ENCODE measurements at regions not wholly inside any gene's neighbourhood (a gene's known extent, or its start where the extent isn't known, plus 50 kb on each side); places are given as distances from the start of the nearest gene placed in this dataset.
"Not testable (repeated sequence)": the region's sequence is repeated elsewhere in the genome, so short reads cannot be mapped to it uniquely, and the experiment has no call there.

- not testable (repeated sequence) for H3K4me2 ChIP-seq, H3K9me3 ChIP-seq, H3K4me1 ChIP-seq, H4K20me1 ChIP-seq, H3K27ac ChIP-seq, H3K36me3 ChIP-seq, H3K9ac ChIP-seq, H3K4me3 ChIP-seq, H3K27me3 ChIP-seq
These were observed 91.5 kb upstream of the FBXO28 start for GRCh38 chr1:224022249-224022970.

- H3K9ac ChIP-seq, H3K27me3 ChIP-seq, H4K20me1 ChIP-seq, H3K36me3 ChIP-seq, H3K4me3 ChIP-seq, H3K4me2 ChIP-seq, H3K9me3 ChIP-seq, H3K4me1 ChIP-seq, H3K27ac ChIP-seq: not testable (repeated sequence)
These were observed 94.0 kb upstream of the FBXO28 start for GRCh38 chr1:224019866-224020265.

GRCh38 chr1:224015782-224016181, 98.1 kb upstream of the FBXO28 start:
- H3K4me1 ChIP-seq, H3K27ac ChIP-seq, H3K9ac ChIP-seq, H3K4me2 ChIP-seq, H4K20me1 ChIP-seq, H3K27me3 ChIP-seq, H3K4me3 ChIP-seq, H3K36me3 ChIP-seq: not testable (repeated sequence)
- peaks cover 39% of the 10 kb centered on the region for H3K9me3 ChIP-seq

GRCh38 chr1:224014330-224014649, 99.6 kb upstream of the FBXO28 start:
- no peak overlapping the region for H3K9ac ChIP-seq
- H3K9me3 ChIP-seq, result peaks cover 42% of the 10 kb centered on the region
- H4K20me1 ChIP-seq, result no peaks in the 10 kb centered on the region
- H3K4me1 ChIP-seq, result no peaks in the 10 kb centered on the region
- no peak overlapping the region for H3K27ac ChIP-seq
- H3K4me2 ChIP-seq, result no peak overlapping the region
- H3K4me3 ChIP-seq, result no peak overlapping the region
- H3K27me3 ChIP-seq, result no peaks in the 10 kb centered on the region
- TF ChIP-seq Cebpa-rat (IDR thresholded peaks at IDR 0.05), result no peak
- no peaks in the 10 kb centered on the region for H3K36me3 ChIP-seq

- not testable (repeated sequence) for H3K4me1 ChIP-seq, H3K27ac ChIP-seq, H3K9ac ChIP-seq, H3K27me3 ChIP-seq, H3K4me3 ChIP-seq, H3K36me3 ChIP-seq, H4K20me1 ChIP-seq, H3K4me2 ChIP-seq
- peaks cover 45% of the 10 kb centered on the region for H3K9me3 ChIP-seq
These were observed 100.1 kb upstream of the FBXO28 start for GRCh38 chr1:224013626-224014329.

GRCh38 chr1:224012807-224013434, 101.0 kb upstream of the FBXO28 start:
- not testable (repeated sequence) for H3K9ac ChIP-seq, H4K20me1 ChIP-seq, H3K27ac ChIP-seq, H3K4me3 ChIP-seq, H3K36me3 ChIP-seq, H3K4me2 ChIP-seq, H3K27me3 ChIP-seq, H3K4me1 ChIP-seq
- peaks cover 48% of the 10 kb centered on the region for H3K9me3 ChIP-seq

GRCh38 chr1:224012162-224012561, 101.7 kb upstream of the FBXO28 start:
- H3K27ac ChIP-seq, H3K4me3 ChIP-seq, H4K20me1 ChIP-seq, H3K4me2 ChIP-seq, H3K4me1 ChIP-seq, H3K27me3 ChIP-seq, H3K9ac ChIP-seq, H3K36me3 ChIP-seq: not testable (repeated sequence)
- H3K9me3 ChIP-seq, result peaks cover 50% of the 10 kb centered on the region

GRCh38 chr1:224011751-224012150, 102.2 kb upstream of the FBXO28 start:
- H3K36me3 ChIP-seq, H3K9ac ChIP-seq, H4K20me1 ChIP-seq, H3K27ac ChIP-seq, H3K4me1 ChIP-seq, H3K4me3 ChIP-seq, H3K27me3 ChIP-seq, H3K4me2 ChIP-seq: not testable (repeated sequence)
- peaks cover 51% of the 10 kb centered on the region for H3K9me3 ChIP-seq

GRCh38 chr1:224011153-224011552, 102.8 kb upstream of the FBXO28 start:
- H3K36me3 ChIP-seq, H4K20me1 ChIP-seq, H3K9ac ChIP-seq, H3K27ac ChIP-seq, H3K4me1 ChIP-seq, H3K4me2 ChIP-seq, H3K27me3 ChIP-seq, H3K4me3 ChIP-seq: not testable (repeated sequence)
- peaks cover 51% of the 10 kb centered on the region for H3K9me3 ChIP-seq

- H3K4me1 ChIP-seq, H4K20me1 ChIP-seq, H3K4me3 ChIP-seq, H3K9ac ChIP-seq, H3K27me3 ChIP-seq, H3K4me2 ChIP-seq, H3K36me3 ChIP-seq, H3K27ac ChIP-seq: not testable (repeated sequence)
- peaks cover 17% of the 10 kb centered on the region; the same call in 1 of the 2 replicates for H3K9me3 ChIP-seq
These were observed 107.9 kb upstream of the FBXO28 start for GRCh38 chr1:224005973-224006372.

GRCh38 chr1:224004552-224005315, 109.2 kb upstream of the FBXO28 start:
- H3K4me1 ChIP-seq, H3K27me3 ChIP-seq, H3K36me3 ChIP-seq, H3K9ac ChIP-seq, H3K4me2 ChIP-seq, H3K27ac ChIP-seq, H4K20me1 ChIP-seq, H3K4me3 ChIP-seq: not testable (repeated sequence)
- H3K9me3 ChIP-seq, result peaks cover 12% of the 10 kb centered on the region; the same call in 1 of the 2 replicates

GRCh38 chr1:224003896-224004295, 110.0 kb upstream of the FBXO28 start:
- not testable (repeated sequence) for H3K27me3 ChIP-seq, H3K4me2 ChIP-seq, H3K9ac ChIP-seq, H3K4me3 ChIP-seq, H3K27ac ChIP-seq, H3K4me1 ChIP-seq, H4K20me1 ChIP-seq, H3K36me3 ChIP-seq
- H3K9me3 ChIP-seq, result peaks cover 11% of the 10 kb centered on the region; the same call in 1 of the 2 replicates

GRCh38 chr1:224001757-224002156, 112.2 kb upstream of the FBXO28 start:
- H3K36me3 ChIP-seq, H3K9me3 ChIP-seq, H4K20me1 ChIP-seq, H3K27me3 ChIP-seq, H3K27ac ChIP-seq, H3K4me3 ChIP-seq, H3K9ac ChIP-seq, H3K4me1 ChIP-seq, H3K4me2 ChIP-seq: not testable (repeated sequence)

- H3K4me1 ChIP-seq, H3K27ac ChIP-seq, H3K27me3 ChIP-seq, H3K4me2 ChIP-seq, H3K9me3 ChIP-seq, H3K9ac ChIP-seq, H3K36me3 ChIP-seq, H4K20me1 ChIP-seq, H3K4me3 ChIP-seq: not testable (repeated sequence)
These were observed 114.2 kb upstream of the FBXO28 start for GRCh38 chr1:223999761-224000160.
